ENCODE measurements at regions not wholly inside any gene's neighbourhood (a gene's known extent, or its start where the extent isn't known, plus 50 kb on each side); places are given as distances from the start of the nearest gene placed in this dataset.

- no peak for TF ChIP-seq CTCF (IDR thresholded peaks at IDR 0.05)
- no peak for TF ChIP-seq POLR2A (IDR thresholded peaks at IDR 0.05)
Observed at GRCh38 chr2:120429586-120430500, 83.9 kb downstream of the INHBB start.
